ENCODE measurements at regions not wholly inside any gene's neighbourhood (a gene's known extent, or its start where the extent isn't known, plus 50 kb on each side); places are given as distances from the start of the nearest gene placed in this dataset.

DNA sequence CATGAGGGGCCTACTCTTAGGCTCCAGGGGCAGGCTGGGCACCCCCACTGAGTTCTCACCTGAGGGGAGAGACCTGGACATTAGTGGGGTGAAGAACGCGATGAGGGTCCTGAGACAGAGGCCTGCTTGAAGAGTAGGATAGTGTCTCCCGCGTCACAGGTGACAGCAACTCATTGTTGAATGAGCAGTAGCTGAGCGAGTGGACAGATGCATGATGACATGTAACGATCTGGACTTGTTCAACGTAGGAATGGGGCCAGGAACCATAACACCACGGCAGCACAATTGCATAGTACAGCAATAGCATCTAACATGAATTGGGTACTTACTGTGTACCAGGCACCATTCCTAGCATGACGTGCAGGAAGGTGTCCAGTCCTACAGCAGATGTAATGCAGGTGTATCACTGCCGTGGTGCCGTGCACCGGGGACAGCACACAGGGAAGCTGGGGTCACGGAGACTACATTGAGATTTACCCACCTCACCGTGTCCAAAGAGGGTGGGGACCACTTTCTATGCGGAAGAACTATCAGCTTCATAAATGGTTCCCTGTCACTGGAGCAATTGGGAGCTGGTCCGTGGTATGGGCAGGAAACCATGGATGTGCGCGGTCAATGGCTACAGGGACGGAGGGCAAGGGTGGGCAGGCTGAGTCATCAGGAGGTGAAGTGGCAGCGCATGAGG lies 1019.1 kb downstream of the TBC1D22A start:
- Histone ChIP-seq H3K4me3 (ENCODE audit: low read length) (no peak overlapping the region), H3K27me3 (ENCODE audit: control insufficient read depth, insufficient read depth, low read length) (no peaks in the 10 kb centered on the region), H3K27ac (ENCODE audit: low read length) (no peak overlapping the region), H3K9me3 (ENCODE audit: control insufficient read depth, insufficient read depth, low read length) (peaks cover 9% of the 10 kb centered on the region), H3K4me1 (ENCODE audit: control insufficient read depth, insufficient read depth, low read length) (no peaks in the 10 kb centered on the region), H3K36me3 (ENCODE audit: control insufficient read depth, insufficient read depth, low read length) (no peaks in the 10 kb centered on the region)
- no peaks in the 10 kb centered on the region for H3K4me1 Mint-ChIP-seq
- ATAC-seq (no peak), DNase-seq (no peak)
- peaks cover 4 to 7% of the 10 kb centered on the region in 2 donors for H3K27me3 Mint-ChIP-seq (ENCODE audit: low read depth in 2 of 2)
- H3K9me3 Mint-ChIP-seq = no peaks in the 10 kb centered on the region
- 92% methylated on average over 20 of the region's 20 CpGs for WGBS (ENCODE audit: insufficient coverage)
- intact Hi-C loops (cut with micrococcal nuclease) = no loop called here
- H3K4me3 Mint-ChIP-seq = no peak overlapping the region
- H3K27ac Mint-ChIP-seq = no peak overlapping the region
- TF ChIP-seq, protein P1, sequence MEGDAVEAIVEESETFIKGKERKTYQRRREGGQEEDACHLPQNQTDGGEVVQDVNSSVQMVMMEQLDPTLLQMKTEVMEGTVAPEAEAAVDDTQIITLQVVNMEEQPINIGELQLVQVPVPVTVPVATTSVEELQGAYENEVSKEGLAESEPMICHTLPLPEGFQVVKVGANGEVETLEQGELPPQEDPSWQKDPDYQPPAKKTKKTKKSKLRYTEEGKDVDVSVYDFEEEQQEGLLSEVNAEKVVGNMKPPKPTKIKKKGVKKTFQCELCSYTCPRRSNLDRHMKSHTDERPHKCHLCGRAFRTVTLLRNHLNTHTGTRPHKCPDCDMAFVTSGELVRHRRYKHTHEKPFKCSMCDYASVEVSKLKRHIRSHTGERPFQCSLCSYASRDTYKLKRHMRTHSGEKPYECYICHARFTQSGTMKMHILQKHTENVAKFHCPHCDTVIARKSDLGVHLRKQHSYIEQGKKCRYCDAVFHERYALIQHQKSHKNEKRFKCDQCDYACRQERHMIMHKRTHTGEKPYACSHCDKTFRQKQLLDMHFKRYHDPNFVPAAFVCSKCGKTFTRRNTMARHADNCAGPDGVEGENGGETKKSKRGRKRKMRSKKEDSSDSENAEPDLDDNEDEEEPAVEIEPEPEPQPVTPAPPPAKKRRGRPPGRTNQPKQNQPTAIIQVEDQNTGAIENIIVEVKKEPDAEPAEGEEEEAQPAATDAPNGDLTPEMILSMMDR (IDR thresholded peaks at IDR 0.05) = no peak
- H3K36me3 Mint-ChIP-seq = no peaks in the 10 kb centered on the region

DNA sequence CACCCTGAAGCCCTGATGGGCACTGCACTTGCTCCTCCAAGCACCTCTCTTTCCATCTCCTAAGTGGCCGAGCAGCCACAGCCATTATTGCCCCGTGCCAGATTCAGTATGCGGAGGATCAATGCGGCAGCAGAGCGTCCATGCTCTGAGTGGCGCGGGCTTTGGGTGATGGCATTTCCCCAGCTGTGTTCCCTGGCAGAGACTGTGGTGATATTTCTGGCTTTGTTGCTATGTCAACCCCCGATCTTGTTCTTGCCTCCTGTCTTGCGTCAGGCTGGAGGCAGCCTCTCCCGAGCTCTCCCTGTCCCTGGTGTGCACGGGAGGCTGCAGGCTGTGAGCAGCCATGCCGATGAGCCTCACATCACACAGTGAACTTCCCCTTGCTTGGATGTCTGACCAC lies 1018.6 kb downstream of the TBC1D22A start:
- Mint-ChIP-seq H3K9me3 (no peaks in the 10 kb centered on the region), H3K4me3 (no peak overlapping the region), H3K4me1 (no peaks in the 10 kb centered on the region), H3K27me3 (ENCODE audit: low read depth in 2 of 2) (peaks cover 1 to 5% of the 10 kb centered on the region in 2 donors), H3K27ac (no peak overlapping the region), H3K36me3 (no peaks in the 10 kb centered on the region)
- ATAC-seq = no peak
- 89% methylated on average over 12 of the region's 12 CpGs for WGBS (ENCODE audit: insufficient coverage)
- H3K27me3 ChIP-seq (ENCODE audit: control insufficient read depth, insufficient read depth, low read length) = no peaks in the 10 kb centered on the region
- peaks cover 9% of the 10 kb centered on the region for H3K9me3 ChIP-seq (ENCODE audit: control insufficient read depth, insufficient read depth, low read length)
- intact Hi-C loops (cut with micrococcal nuclease) = no loop called here
- H3K4me3 ChIP-seq (ENCODE audit: low read length) = no peak overlapping the region
- TF ChIP-seq, protein P1 (IDR thresholded peaks at IDR 0.05) = no peak
- no peaks in the 10 kb centered on the region for H3K4me1 ChIP-seq (ENCODE audit: control insufficient read depth, insufficient read depth, low read length)
- DNase-seq = no peak
- no peaks in the 10 kb centered on the region for H3K36me3 ChIP-seq (ENCODE audit: control insufficient read depth, insufficient read depth, low read length)
- H3K27ac ChIP-seq (ENCODE audit: low read length) = no peak overlapping the region

DNA sequence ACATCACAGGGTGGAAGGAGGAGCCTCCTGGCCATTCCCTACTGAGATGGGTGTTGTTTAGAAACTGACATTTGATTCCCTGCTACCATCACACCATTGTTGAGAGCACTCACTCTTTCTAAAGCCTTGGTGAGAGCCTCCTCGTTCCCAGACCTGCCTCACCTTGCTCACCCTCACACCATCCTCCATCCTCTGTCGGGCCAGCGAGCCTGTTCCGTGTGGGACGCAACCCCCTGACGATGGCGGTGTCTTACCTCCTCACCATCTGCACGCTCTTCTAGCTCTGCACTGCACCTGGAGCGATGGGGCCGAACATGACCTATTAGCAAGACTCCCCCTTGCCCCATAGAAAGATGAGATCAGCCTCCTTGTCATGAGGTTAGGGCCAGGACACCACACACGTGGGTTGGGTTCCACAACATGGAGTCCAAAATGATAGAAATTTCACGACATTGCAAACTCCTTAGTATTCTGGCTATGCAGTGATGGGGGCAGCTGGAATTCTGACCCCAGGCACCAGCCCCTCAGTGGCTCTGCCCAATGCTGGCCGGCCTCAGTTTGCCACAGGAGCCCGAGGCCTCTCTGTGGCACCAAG lies 1017.9 kb downstream of the TBC1D22A start:
- Mint-ChIP-seq H3K9me3 (no peaks in the 10 kb centered on the region), H3K4me3 (no peak overlapping the region), H3K4me1 (no peaks in the 10 kb centered on the region), H3K27me3 (ENCODE audit: low read depth in 2 of 2) (peaks cover 0 to 5% of the 10 kb centered on the region in 2 donors), H3K36me3 (no peaks in the 10 kb centered on the region), H3K27ac (no peak overlapping the region)
- TF ChIP-seq, protein P1 (IDR thresholded peaks at IDR 0.05) = no peak
- Histone ChIP-seq H3K4me1 (ENCODE audit: control insufficient read depth, insufficient read depth, low read length) (no peaks in the 10 kb centered on the region), H3K36me3 (ENCODE audit: control insufficient read depth, insufficient read depth, low read length) (no peaks in the 10 kb centered on the region), H3K27me3 (ENCODE audit: control insufficient read depth, insufficient read depth, low read length) (no peaks in the 10 kb centered on the region), H3K9me3 (ENCODE audit: control insufficient read depth, insufficient read depth, low read length) (peaks cover 5% of the 10 kb centered on the region), H3K4me3 (ENCODE audit: low read length) (no peak overlapping the region), H3K27ac (ENCODE audit: low read length) (no peak overlapping the region)
- WGBS (ENCODE audit: insufficient coverage) = 85% methylated on average over 14 of the region's 14 CpGs
- DNase-seq = no peak
- intact Hi-C loops (cut with micrococcal nuclease) = no loop called here
- ATAC-seq = no peak

DNA sequence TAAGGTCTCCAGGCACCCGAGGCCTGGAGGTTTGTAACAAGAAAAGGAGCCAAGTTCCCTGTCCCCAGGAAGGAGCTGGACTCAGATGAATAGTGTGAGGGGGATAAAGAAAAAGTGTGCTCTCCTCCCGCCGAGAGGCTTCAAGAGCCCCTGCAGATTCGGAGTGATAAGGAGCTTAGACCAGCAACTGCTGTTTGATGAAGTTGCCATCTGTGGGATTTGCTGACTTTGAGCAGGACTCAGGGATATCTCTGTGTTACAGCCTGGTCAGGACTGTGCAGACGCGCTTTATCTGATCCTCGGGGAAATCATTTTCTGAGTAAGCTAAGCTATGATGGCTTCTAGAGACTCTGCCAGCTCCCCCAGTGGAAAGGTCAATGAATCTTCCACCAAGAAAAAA lies 1017.0 kb downstream of the TBC1D22A start:
- Mint-ChIP-seq H3K27ac (no peak overlapping the region), H3K4me1 (no peaks in the 10 kb centered on the region), H3K36me3 (no peaks in the 10 kb centered on the region), H3K4me3 (no peak overlapping the region), H3K27me3 (ENCODE audit: low read depth in 2 of 2) (peaks cover 8 to 10% of the 10 kb centered on the region in 2 donors), H3K9me3 (no peaks in the 10 kb centered on the region)
- no peaks in the 10 kb centered on the region for H3K4me1 ChIP-seq (ENCODE audit: control insufficient read depth, insufficient read depth, low read length)
- no peak overlapping the region for H3K27ac ChIP-seq (ENCODE audit: low read length)
- WGBS (ENCODE audit: insufficient coverage) = 69% methylated on average over 7 of the region's 7 CpGs
- no peaks in the 10 kb centered on the region for H3K27me3 ChIP-seq (ENCODE audit: control insufficient read depth, insufficient read depth, low read length)
- no peak overlapping the region for H3K4me3 ChIP-seq (ENCODE audit: low read length)
- ATAC-seq (no peak), DNase-seq (no peak)
- intact Hi-C loops (cut with micrococcal nuclease) = no loop called here
- no peaks in the 10 kb centered on the region for H3K36me3 ChIP-seq (ENCODE audit: control insufficient read depth, insufficient read depth, low read length)
- H3K9me3 ChIP-seq (ENCODE audit: control insufficient read depth, insufficient read depth, low read length) = no peaks in the 10 kb centered on the region
- TF ChIP-seq, protein P1 (IDR thresholded peaks at IDR 0.05) = no peak
